Naive thymus-derived CD4-positive, alpha-beta T cell (primary cell): ENCODE measurements at regions not wholly inside any gene's neighbourhood (a gene's known extent, or its start where the extent isn't known, plus 50 kb on each side); places are given as distances from the start of the nearest gene placed in this dataset.

ENCODE experiments used
- ATAC-seq: fragments of 150-1000 bp; cut with Tn5 transposase; 2 replicates; pipeline ENCODE4 v1.10.0; 2021; ENCODE audit warnings: mild to moderate bottlenecking, moderate library complexity
- CTCF ChIA-PET: fragments of 350-600 bp; sonication (Branson Sonifier 250); formaldehyde crosslinking; loops from one replicate; lab custom pipeline; 2021; ENCODE audit warnings: antibody characterized with exemption; lab: Charles Lee
- POLR2A ChIA-PET: fragments of 350-600 bp; sonication (Branson Sonifier 250); formaldehyde crosslinking; loops from one replicate; lab custom pipeline; 2021; ENCODE audit warnings: antibody characterized with exemption, inconsistent platforms; lab: Charles Lee
- DNase-seq, 9 donors: peaks; one replicate each; pipeline versions ENCODE4 v3.0.0 to v3.0.0-alpha.2; 2020 to 2022; ENCODE audit warnings: mixed read lengths in 1 of 9
- H3K27ac ChIP-seq: one replicate; pipeline ENCODE4 v1.7.0; 2013; ENCODE audit warnings: mild to moderate bottlenecking, low read depth, low read length, moderate library complexity
- H3K27me3 ChIP-seq, 2 donors: one replicate each; pipeline ENCODE4 v1.7.0; 2013; ENCODE audit warnings: low read length in 2 of 2, mild to moderate bottlenecking in 2 of 2, moderate library complexity in 2 of 2; ENCODE audit not compliant: control insufficient read depth in 2 of 2, insufficient read depth in 2 of 2
- H3K36me3 ChIP-seq, 3 experiments: 1 replicate in 2 of 3; 2 replicates in 1 of 3; pipeline ENCODE4 v1.7.0; 2013; ENCODE audit warnings: low read length in 3 of 3, mild to moderate bottlenecking in 3 of 3, moderate library complexity in 1 of 3; ENCODE audit not compliant: insufficient read depth in 3 of 3, control insufficient read depth in 2 of 3
- H3K4me1 ChIP-seq, 2 donors: one replicate each; pipeline ENCODE4 v1.7.0; 2013; ENCODE audit warnings: low read length in 2 of 2, mild to moderate bottlenecking in 2 of 2, moderate library complexity in 1 of 2; ENCODE audit not compliant: control insufficient read depth in 2 of 2, insufficient read depth in 2 of 2
- H3K4me3 ChIP-seq: 2 replicates; pipeline ENCODE4 v1.7.0; 2013; ENCODE audit warnings: mild to moderate bottlenecking, low read length
- H3K9me3 ChIP-seq, 3 experiments: 1 replicate in 2 of 3; 2 replicates in 1 of 3; pipeline ENCODE4 v1.7.0; 2013; ENCODE audit warnings: low read length in 3 of 3; ENCODE audit not compliant: control insufficient read depth in 2 of 3
- H3K27ac Mint-ChIP-seq, 9 donors: one replicate each; pipeline ENCODE4 v1.8.0; 2020 to 2022; ENCODE audit warnings: mixed read lengths in 9 of 9, mild to moderate bottlenecking in 8 of 9, moderate library complexity in 5 of 9, inconsistent platforms in 2 of 9
- H3K27me3 Mint-ChIP-seq, 5 donors: one replicate each; pipeline ENCODE4 v1.8.0; 2021 to 2022; ENCODE audit warnings: mixed read lengths in 5 of 5, mild to moderate bottlenecking in 1 of 5
- H3K36me3 Mint-ChIP-seq, 5 donors: one replicate each; pipeline ENCODE4 v1.8.0; 2020 to 2022; ENCODE audit warnings: mixed read lengths in 5 of 5, mild to moderate bottlenecking in 3 of 5, inconsistent platforms in 1 of 5
- H3K4me1 Mint-ChIP-seq, 7 donors: one replicate each; pipeline ENCODE4 v1.8.0; 2020 to 2022; ENCODE audit warnings: mixed read lengths in 7 of 7, mild to moderate bottlenecking in 3 of 7, inconsistent platforms in 1 of 7
- H3K4me3 Mint-ChIP-seq, 10 donors: one replicate each; pipeline ENCODE4 v1.8.0; 2020 to 2022; ENCODE audit warnings: mild to moderate bottlenecking in 10 of 10, mixed read lengths in 10 of 10, moderate library complexity in 6 of 10, inconsistent platforms in 2 of 10
- H3K9me3 Mint-ChIP-seq, 11 donors: one replicate each; pipeline ENCODE4 v1.8.0; 2020 to 2022; ENCODE audit warnings: mixed read lengths in 11 of 11, mild to moderate bottlenecking in 4 of 11, inconsistent platforms in 1 of 11, moderate library complexity in 1 of 11
- intact Hi-C, 2 donors: fragments of 100-400 bp; cut with micrococcal nuclease; formaldehyde crosslinking; loops; one replicate each; pipeline ENCODE4 v1.15.1; 2023

GRCh38 chr11:119889111-119889510 is 160.1 kb upstream of the NECTIN1 start:
- no peaks in the 10 kb centered on the region for H3K9me3 Mint-ChIP-seq
- intact Hi-C loops: no loop called here
- POLR2A ChIA-PET: no interaction called here
- Histone ChIP-seq H3K4me3 (no peak overlapping the region), H3K4me1 (no peaks in the 10 kb centered on the region), H3K27ac (no peak overlapping the region), H3K9me3 (no peaks in the 10 kb centered on the region), H3K36me3 (no peaks in the 10 kb centered on the region), H3K27me3 (no peaks in the 10 kb centered on the region)
- ATAC-seq (no peak), DNase-seq (no peak)
- no peaks in the 10 kb centered on the region for H3K36me3 Mint-ChIP-seq
- H3K27ac Mint-ChIP-seq: no peak overlapping the region
- CTCF ChIA-PET: interaction anchor here (0.6 kb wide), 1 partner anchor 68 kb away, joined by 3 read pairs; no protein-coding TSS in a partner anchor
- H3K27me3 Mint-ChIP-seq: peaks cover 0 to 31% (median 18%) of the 10 kb centered on the region in 5 donors
- no peak overlapping the region for H3K4me3 Mint-ChIP-seq
- peaks cover 0 to 2% (median 0%) of the 10 kb centered on the region in 7 donors for H3K4me1 Mint-ChIP-seq

GRCh38 chr11:119888119-119888518 is 159.1 kb upstream of the NECTIN1 start:
- no peak for ATAC-seq
- POLR2A ChIA-PET: no interaction called here
- H3K27me3 Mint-ChIP-seq: peaks cover 3 to 32% (median 20%) of the 10 kb centered on the region in 5 donors

GRCh38 chr11:119886667-119887230 is 157.7 kb upstream of the NECTIN1 start:
- H3K4me3 ChIP-seq: no peak overlapping the region
- H3K4me1 ChIP-seq: no peaks in the 10 kb centered on the region
- Mint-ChIP-seq H3K9me3 (no peaks in the 10 kb centered on the region), H3K4me3 (no peak overlapping the region), H3K27me3 (peaks cover 5 to 31% (median 19%) of the 10 kb centered on the region in 5 donors), H3K27ac (no peak overlapping the region), H3K4me1 (no peaks in the 10 kb centered on the region), H3K36me3 (no peaks in the 10 kb centered on the region)
- ATAC-seq (no peak), DNase-seq (no peak)
- H3K27me3 ChIP-seq: no peaks in the 10 kb centered on the region
- H3K27ac ChIP-seq: no peak overlapping the region
- ChIA-PET POLR2A (no interaction called here), CTCF (no interaction called here)
- H3K36me3 ChIP-seq: no peaks in the 10 kb centered on the region
- intact Hi-C loops: no loop called here
- no peaks in the 10 kb centered on the region for H3K9me3 ChIP-seq

More at GRCh38 chr11:119888119-119888518, 159.1 kb upstream of the NECTIN1 start:
- Mint-ChIP-seq H3K36me3 (no peaks in the 10 kb centered on the region), H3K27ac (no peak overlapping the region), H3K4me1 (peaks cover 0 to 2% (median 0%) of the 10 kb centered on the region in 7 donors), H3K4me3 (no peak overlapping the region), H3K9me3 (no peaks in the 10 kb centered on the region)
- no peak overlapping the region for H3K4me3 ChIP-seq
- no peaks in the 10 kb centered on the region for H3K27me3 ChIP-seq
- no peak overlapping the region for H3K27ac ChIP-seq
- DNase-seq: no peak
- no peaks in the 10 kb centered on the region for H3K36me3 ChIP-seq
- H3K9me3 ChIP-seq: no peaks in the 10 kb centered on the region
- CTCF ChIA-PET: no interaction called here
- H3K4me1 ChIP-seq: no peaks in the 10 kb centered on the region
- intact Hi-C loops: no loop called here

GRCh38 chr11:119885861-119886567 is 157.0 kb upstream of the NECTIN1 start:
- Mint-ChIP-seq H3K36me3 (no peaks in the 10 kb centered on the region), H3K27ac (no peak overlapping the region), H3K9me3 (no peaks in the 10 kb centered on the region), H3K27me3 (peaks cover 5 to 28% (median 18%) of the 10 kb centered on the region in 5 donors), H3K4me3 (no peak overlapping the region), H3K4me1 (no peaks in the 10 kb centered on the region)
- DNase-seq (no peak), ATAC-seq (no peak)
- intact Hi-C loops: no loop called here
- H3K4me1 ChIP-seq: no peaks in the 10 kb centered on the region
- POLR2A ChIA-PET: no interaction called here
- no peaks in the 10 kb centered on the region for H3K36me3 ChIP-seq
- H3K9me3 ChIP-seq: no peaks in the 10 kb centered on the region
- CTCF ChIA-PET: no interaction called here
- H3K27me3 ChIP-seq: no peaks in the 10 kb centered on the region
- no peak overlapping the region for H3K4me3 ChIP-seq
- no peak overlapping the region for H3K27ac ChIP-seq

GRCh38 chr11:119885067-119885466 is 156.1 kb upstream of the NECTIN1 start:
- Mint-ChIP-seq H3K4me1 (no peaks in the 10 kb centered on the region), H3K36me3 (no peaks in the 10 kb centered on the region), H3K27me3 (peaks cover 5 to 25% (median 18%) of the 10 kb centered on the region in 5 donors), H3K27ac (no peak overlapping the region), H3K9me3 (no peaks in the 10 kb centered on the region), H3K4me3 (no peak overlapping the region)
- Histone ChIP-seq H3K4me3 (no peak overlapping the region), H3K27ac (no peak overlapping the region), H3K9me3 (no peaks in the 10 kb centered on the region), H3K36me3 (no peaks in the 10 kb centered on the region), H3K4me1 (no peaks in the 10 kb centered on the region), H3K27me3 (no peaks in the 10 kb centered on the region)
- no peak for ATAC-seq
- ChIA-PET CTCF (no interaction called here), POLR2A (no interaction called here)
- no peak for DNase-seq
- intact Hi-C loops: no loop called here

- intact Hi-C loops: no loop called here
- no peak for ATAC-seq
- CTCF ChIA-PET: no interaction called here
- Mint-ChIP-seq H3K27me3 (peaks cover 0 to 30% (median 25%) of the 10 kb centered on the region in 5 donors), H3K36me3 (no peaks in the 10 kb centered on the region), H3K4me3 (no peak overlapping the region), H3K9me3 (no peaks in the 10 kb centered on the region), H3K27ac (no peak overlapping the region), H3K4me1 (no peaks in the 10 kb centered on the region)
- no peaks in the 10 kb centered on the region for H3K36me3 ChIP-seq
- no peaks in the 10 kb centered on the region for H3K4me1 ChIP-seq
- no peak overlapping the region for H3K4me3 ChIP-seq
- no peaks in the 10 kb centered on the region for H3K9me3 ChIP-seq
- no peak overlapping the region for H3K27ac ChIP-seq
- H3K27me3 ChIP-seq: no peaks in the 10 kb centered on the region
- POLR2A ChIA-PET: no interaction called here
- no peak for DNase-seq
These were observed 153.3 kb upstream of the NECTIN1 start for GRCh38 chr11:119882316-119882715.

GRCh38 chr11:119880873-119881272 is 151.9 kb upstream of the NECTIN1 start:
- no peak for DNase-seq
- Mint-ChIP-seq H3K4me3 (no peak overlapping the region), H3K36me3 (no peaks in the 10 kb centered on the region), H3K27ac (no peak overlapping the region), H3K4me1 (no peaks in the 10 kb centered on the region), H3K9me3 (no peaks in the 10 kb centered on the region), H3K27me3 (peaks cover 0 to 26% (median 21%) of the 10 kb centered on the region in 5 donors)
- no peak overlapping the region for H3K4me3 ChIP-seq
- intact Hi-C loops: no loop called here
- ChIA-PET CTCF (no interaction called here), POLR2A (no interaction called here)
- H3K27me3 ChIP-seq: no peaks in the 10 kb centered on the region
- no peak for ATAC-seq
- H3K9me3 ChIP-seq: no peaks in the 10 kb centered on the region
- H3K4me1 ChIP-seq: no peaks in the 10 kb centered on the region
- H3K36me3 ChIP-seq: no peaks in the 10 kb centered on the region
- H3K27ac ChIP-seq: no peak overlapping the region
